Epithelial cell of esophagus (primary cell): ENCODE measurements at regions not wholly inside any gene's neighbourhood (a gene's known extent, or its start where the extent isn't known, plus 50 kb on each side); places are given as distances from the start of the nearest gene placed in this dataset.
"Not testable (repeated sequence)": the region's sequence is repeated elsewhere in the genome, so short reads cannot be mapped to it uniquely, and the experiment has no call there.

ENCODE experiments used
- DNase-seq: peaks from one replicate; pipeline ENCODE4 v3.0.0; 2010; ENCODE audit warnings: low read depth
- H3K4me3 ChIP-seq: 2 replicates; pipeline ENCODE4 v1.5.1; 2011; ENCODE audit warnings: mild to moderate bottlenecking, low read length, control low read depth
- CTCF ChIP-seq: IDR thresholded peaks from 2 replicates; pipeline ENCODE4 v1.5.1; 2011; ENCODE audit warnings: low read depth, mild to moderate bottlenecking, low read length, control low read depth, inconsistent platforms; ENCODE audit not compliant: insufficient read depth; ENCODE audit errors: missing control alignments

DNA sequence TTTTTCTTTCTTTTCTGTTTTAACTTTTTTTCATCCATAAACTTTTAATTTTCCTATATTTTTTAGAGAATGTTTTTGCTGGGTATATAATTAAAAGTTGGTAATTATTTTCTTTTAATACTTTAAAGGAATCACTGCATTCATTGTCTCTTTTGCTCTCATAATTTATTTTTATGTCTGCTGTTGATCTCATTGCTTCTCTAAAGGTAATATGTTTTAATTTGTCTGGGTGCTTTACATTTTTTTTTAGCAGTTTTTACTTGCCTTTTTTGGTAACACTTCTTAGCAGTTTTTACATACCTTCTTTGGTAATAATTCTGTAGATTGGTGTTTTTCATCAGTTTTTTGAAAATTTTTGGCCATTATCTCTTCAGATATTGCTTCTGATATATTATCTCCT is 89.4 kb upstream of the BMAL1 start:
- no peak for TF ChIP-seq CTCF
- H3K4me3 ChIP-seq: no peak overlapping the region
- no peak for DNase-seq

DNA sequence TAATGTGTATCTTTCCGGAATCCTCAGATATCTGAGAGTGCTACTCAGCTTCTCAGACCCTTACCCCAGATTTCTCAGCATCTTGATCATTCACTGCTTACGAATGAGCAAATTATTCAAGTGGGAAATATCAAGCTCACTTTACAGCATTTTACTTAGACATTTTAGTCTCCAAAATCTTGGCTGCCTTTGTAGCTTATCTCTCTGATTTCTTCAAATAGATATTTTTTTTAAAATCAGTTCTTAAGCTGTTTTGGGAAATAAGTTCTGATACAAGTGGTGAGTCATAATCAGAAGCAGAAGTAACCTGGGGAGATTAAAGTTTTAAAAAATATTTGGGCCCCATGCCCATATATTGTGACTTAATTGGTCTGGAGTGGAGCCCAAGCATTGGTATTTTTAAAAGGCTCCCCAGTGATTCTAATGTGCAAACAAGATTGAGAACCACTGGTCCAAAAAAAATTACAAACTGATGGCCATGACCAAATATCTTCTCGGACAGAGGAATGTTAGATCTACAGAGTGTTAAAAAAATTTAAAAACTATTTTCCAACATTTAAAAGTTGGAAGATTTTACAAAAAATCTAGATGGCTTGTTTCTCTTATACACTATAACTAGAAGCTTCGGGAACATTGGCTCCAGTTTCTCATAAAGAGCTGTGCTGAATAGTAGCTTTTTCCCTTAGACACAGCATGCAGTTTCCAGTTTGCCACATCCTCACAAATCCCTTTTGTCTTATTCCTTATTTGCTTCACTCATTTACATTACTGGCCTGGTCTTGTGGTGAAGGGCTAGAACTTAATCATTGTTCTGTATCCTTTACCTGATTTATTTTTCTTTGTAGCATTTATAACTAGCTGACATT is 87.8 kb upstream of the BMAL1 start:
- no peak for DNase-seq
- no peak overlapping the region for H3K4me3 ChIP-seq
- no peak for TF ChIP-seq CTCF

GRCh38 chr11:13193613-13194012 is 84.0 kb upstream of the BMAL1 start:
- TF ChIP-seq CTCF: no peak
- no peak overlapping the region for H3K4me3 ChIP-seq
- DNase-seq: no peak

DNA sequence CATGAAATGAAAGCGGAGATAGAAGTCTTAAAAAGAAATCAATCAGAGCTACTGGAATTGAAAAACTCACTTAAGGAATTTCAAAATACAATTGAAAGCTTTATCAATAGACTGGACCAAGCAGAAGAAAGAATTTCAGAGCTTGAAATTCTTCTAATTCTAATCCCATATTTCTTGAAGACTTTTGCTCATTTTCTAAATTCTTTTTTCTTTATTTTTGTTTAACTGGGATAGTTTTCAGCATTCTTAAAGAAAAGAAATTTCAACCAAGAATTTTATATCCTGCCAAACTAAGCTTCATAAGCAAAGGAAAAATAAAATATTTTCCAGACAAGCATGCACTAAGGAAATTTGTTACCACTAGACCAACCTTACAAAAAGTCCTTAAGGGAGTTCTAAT is 80.2 kb upstream of the BMAL1 start:
- not testable (repeated sequence) for H3K4me3 ChIP-seq

GRCh38 chr11:13205486-13205885 is 72.1 kb upstream of the BMAL1 start:
- no peak overlapping the region for H3K4me3 ChIP-seq
- no peak for TF ChIP-seq CTCF
- DNase-seq: no peak

More for the DNA sequence above, 80.2 kb upstream of the BMAL1 start:
- DNase-seq: not testable (repeated sequence)

DNA sequence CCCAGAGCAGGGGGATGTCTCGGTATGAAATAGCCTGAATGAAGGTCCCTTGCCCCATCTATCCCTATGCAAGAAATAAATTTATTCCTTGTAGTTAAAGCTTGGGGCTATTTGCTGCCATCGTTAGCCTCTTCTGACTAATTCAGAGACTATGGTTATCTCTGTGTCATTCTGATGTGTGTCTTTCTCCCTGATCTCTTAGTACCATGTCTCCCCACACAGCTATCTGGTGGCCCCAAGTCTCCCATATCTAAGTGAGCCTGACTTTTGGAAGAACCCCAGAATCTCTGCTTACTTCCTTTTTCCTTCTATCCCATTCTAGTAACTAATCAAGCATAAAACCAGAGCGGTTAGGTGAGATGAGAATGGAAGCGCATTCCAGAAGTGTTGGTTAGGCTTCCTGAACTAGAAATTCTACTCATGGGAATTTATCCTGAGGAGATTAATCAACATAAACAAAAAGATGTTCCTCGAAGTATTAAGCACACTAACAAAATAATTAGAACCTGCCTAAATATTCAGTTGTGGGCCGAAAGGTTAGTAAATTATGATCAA is 71.4 kb upstream of the BMAL1 start:
- no peak for TF ChIP-seq CTCF
- no peak overlapping the region for H3K4me3 ChIP-seq
- no peak for DNase-seq

DNA sequence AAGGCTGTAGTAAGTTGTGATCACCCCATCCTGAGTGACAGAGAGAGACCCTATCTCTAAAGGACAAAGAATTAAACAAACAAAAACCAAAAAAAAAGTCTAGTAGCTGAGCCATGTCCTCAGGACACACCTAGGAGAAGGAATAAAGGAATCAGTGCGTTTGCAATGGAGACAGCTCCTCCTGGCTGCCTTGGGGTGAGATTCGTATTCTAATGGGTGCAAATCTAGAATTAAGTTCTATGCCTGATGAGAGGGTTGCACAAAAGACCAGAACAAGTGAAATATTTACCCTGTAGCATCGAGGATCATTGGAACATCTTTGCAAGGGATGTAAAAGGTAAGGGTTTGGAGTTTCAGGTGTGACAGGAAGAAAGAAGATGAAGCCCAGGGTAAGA is 70.3 kb upstream of the BMAL1 start:
- peak; percentile 60 for TF ChIP-seq CTCF
- no peak overlapping the region for H3K4me3 ChIP-seq
- peak; percentile 45 for DNase-seq
